Hepatocyte (in vitro differentiated cells): ENCODE measurements at regions not wholly inside any gene's neighbourhood (a gene's known extent, or its start where the extent isn't known, plus 50 kb on each side); places are given as distances from the start of the nearest gene placed in this dataset.

Experiments used
- EZH2 ChIP-seq: fragments of 200-600 bp; sonication (generic); IDR thresholded peaks from 2 replicates; pipeline ENCODE4 v1.6.1; 2016; ENCODE audit warnings: antibody characterized with exemption, mild to moderate bottlenecking, borderline replicate concordance
- TF ChIP-seq, protein P1 (sequence below): fragments of 200-600 bp; sonication (generic); IDR thresholded peaks from 2 replicates; pipeline ENCODE4 v1.5.1; 2016; ENCODE audit warnings: antibody characterized with exemption, mild to moderate bottlenecking; ENCODE audit not compliant: poor library complexity

DNA sequence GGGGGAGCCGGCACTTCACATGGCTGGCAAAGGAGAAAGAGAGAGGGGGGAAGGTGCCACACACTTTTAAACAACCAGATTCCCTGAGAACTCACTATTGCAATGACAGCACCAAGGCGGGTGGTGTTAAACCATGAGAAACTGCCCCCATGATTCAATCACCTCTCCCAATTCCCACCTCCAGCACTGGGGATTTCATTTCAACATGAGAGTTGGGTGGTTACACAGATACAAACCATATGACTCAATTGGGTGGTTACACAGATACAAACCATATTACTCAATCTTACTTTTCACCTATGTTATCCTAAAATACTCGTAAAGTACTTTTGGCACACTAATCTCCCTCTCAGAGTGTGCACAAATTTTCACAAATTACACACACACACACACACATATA, 1097.5 kb upstream of the TMPRSS15 start:
- TF ChIP-seq, protein P1, sequence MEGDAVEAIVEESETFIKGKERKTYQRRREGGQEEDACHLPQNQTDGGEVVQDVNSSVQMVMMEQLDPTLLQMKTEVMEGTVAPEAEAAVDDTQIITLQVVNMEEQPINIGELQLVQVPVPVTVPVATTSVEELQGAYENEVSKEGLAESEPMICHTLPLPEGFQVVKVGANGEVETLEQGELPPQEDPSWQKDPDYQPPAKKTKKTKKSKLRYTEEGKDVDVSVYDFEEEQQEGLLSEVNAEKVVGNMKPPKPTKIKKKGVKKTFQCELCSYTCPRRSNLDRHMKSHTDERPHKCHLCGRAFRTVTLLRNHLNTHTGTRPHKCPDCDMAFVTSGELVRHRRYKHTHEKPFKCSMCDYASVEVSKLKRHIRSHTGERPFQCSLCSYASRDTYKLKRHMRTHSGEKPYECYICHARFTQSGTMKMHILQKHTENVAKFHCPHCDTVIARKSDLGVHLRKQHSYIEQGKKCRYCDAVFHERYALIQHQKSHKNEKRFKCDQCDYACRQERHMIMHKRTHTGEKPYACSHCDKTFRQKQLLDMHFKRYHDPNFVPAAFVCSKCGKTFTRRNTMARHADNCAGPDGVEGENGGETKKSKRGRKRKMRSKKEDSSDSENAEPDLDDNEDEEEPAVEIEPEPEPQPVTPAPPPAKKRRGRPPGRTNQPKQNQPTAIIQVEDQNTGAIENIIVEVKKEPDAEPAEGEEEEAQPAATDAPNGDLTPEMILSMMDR = no peak
- no peak for TF ChIP-seq EZH2
